KMS-11 (cell line): ENCODE measurements at regions not wholly inside any gene's neighbourhood (a gene's known extent, or its start where the extent isn't known, plus 50 kb on each side); places are given as distances from the start of the nearest gene placed in this dataset.
"Not testable (repeated sequence)": the region's sequence is repeated elsewhere in the genome, so short reads cannot be mapped to it uniquely, and the experiment has no call there.

Experiments
- H2AFZ ChIP-seq: fragments of 200-600 bp; sonication (generic); 2 replicates; pipeline ENCODE4 v1.6.1; 2016; ENCODE audit warnings: antibody characterized with exemption, mixed run types, low read depth
- H3K27ac ChIP-seq: fragments of 200-600 bp; sonication (generic); 2 replicates; pipeline ENCODE4 v1.6.1; 2016; ENCODE audit warnings: mild to moderate bottlenecking, mixed run types
- H3K27me3 ChIP-seq: fragments of 200-600 bp; sonication (generic); 2 replicates; pipeline ENCODE4 v1.6.1; 2017; ENCODE audit warnings: mild to moderate bottlenecking, low read depth, mixed run types, moderate library complexity; ENCODE audit not compliant: insufficient read depth
- H3K36me3 ChIP-seq: fragments of 200-600 bp; sonication (generic); 2 replicates; pipeline ENCODE4 v1.6.1; 2017; ENCODE audit warnings: mild to moderate bottlenecking, mixed run types; ENCODE audit not compliant: insufficient read depth
- H3K4me1 ChIP-seq: fragments of 200-600 bp; sonication (generic); 2 replicates; pipeline ENCODE4 v1.6.1; 2016; ENCODE audit warnings: mild to moderate bottlenecking, low read depth, mixed run types; ENCODE audit not compliant: poor library complexity, severe bottlenecking
- H3K4me2 ChIP-seq: fragments of 200-600 bp; sonication (generic); 2 replicates; pipeline ENCODE4 v1.7.0; 2016; ENCODE audit warnings: mild to moderate bottlenecking, mixed run types
- H3K4me3 ChIP-seq: fragments of 200-600 bp; sonication (generic); IDR thresholded peaks from 2 replicates; pipeline ENCODE4 v1.6.1; 2017; ENCODE audit warnings: low read depth, low read length, mixed read lengths; ENCODE audit not compliant: insufficient read depth
- H3K79me2 ChIP-seq: fragments of 200-600 bp; sonication (generic); 2 replicates; pipeline ENCODE4 v1.6.1; 2016; ENCODE audit warnings: low read depth, mixed run types; ENCODE audit not compliant: insufficient read depth
- H3K9ac ChIP-seq: fragments of 200-600 bp; sonication (generic); 2 replicates; pipeline ENCODE4 v1.6.1; 2016; ENCODE audit warnings: mild to moderate bottlenecking, mixed run types
- H4K20me1 ChIP-seq: fragments of 200-600 bp; sonication (generic); 2 replicates; pipeline ENCODE4 v1.6.1; 2016; ENCODE audit warnings: mild to moderate bottlenecking, mixed run types; ENCODE audit not compliant: insufficient read depth
- CTCF ChIP-seq: fragments of 200-600 bp; sonication (generic); conservative IDR thresholded peaks from 2 replicates; pipeline ENCODE4 v1.6.1; 2017; ENCODE audit warnings: low read depth, mild to moderate bottlenecking, antibody characterized with exemption, low read length, moderate library complexity, mixed read lengths

DNA sequence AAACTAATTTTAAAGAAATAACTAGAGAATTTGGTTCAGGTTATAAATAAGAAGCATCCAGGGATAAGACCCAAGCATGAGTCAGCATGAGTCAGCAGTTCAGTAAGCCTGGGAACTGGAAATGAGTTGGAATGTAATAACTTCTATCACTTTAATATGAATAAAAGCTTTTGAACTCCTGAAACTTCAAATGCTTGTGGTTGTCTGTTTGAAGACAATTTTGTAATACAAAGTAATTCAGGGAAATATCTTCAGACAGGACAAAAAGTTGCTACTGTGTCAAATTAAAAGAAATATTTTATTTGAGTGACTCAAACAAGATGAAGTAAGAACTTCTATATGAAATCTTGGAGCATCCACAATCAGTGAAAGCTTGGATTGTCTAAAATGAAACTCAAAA lies 331.2 kb upstream of the DAB2 start:
- no peaks in the 10 kb centered on the region for H4K20me1 ChIP-seq

GRCh38 chr5:39755452-39755851 lies 330.7 kb upstream of the DAB2 start:
- no peaks in the 10 kb centered on the region for H4K20me1 ChIP-seq
- H3K9ac ChIP-seq: no peak overlapping the region
- H3K36me3 ChIP-seq: no peaks in the 10 kb centered on the region
- H3K27me3 ChIP-seq: no peaks in the 10 kb centered on the region
- H3K4me1 ChIP-seq: no peaks in the 10 kb centered on the region
- no peak overlapping the region for H3K4me3 ChIP-seq
- H2AFZ ChIP-seq: no peak overlapping the region
- no peaks in the 10 kb centered on the region for H3K79me2 ChIP-seq
- H3K4me2 ChIP-seq: no peak overlapping the region
- TF ChIP-seq CTCF: no peak
- no peak overlapping the region for H3K27ac ChIP-seq

More for the DNA sequence above, 331.2 kb upstream of the DAB2 start:
- no peaks in the 10 kb centered on the region for H3K36me3 ChIP-seq
- no peak for TF ChIP-seq CTCF
- H3K27ac ChIP-seq: no peak overlapping the region
- no peaks in the 10 kb centered on the region for H3K27me3 ChIP-seq
- H2AFZ ChIP-seq: no peak overlapping the region
- no peaks in the 10 kb centered on the region for H3K79me2 ChIP-seq
- no peak overlapping the region for H3K4me3 ChIP-seq
- H3K9ac ChIP-seq: no peak overlapping the region
- no peaks in the 10 kb centered on the region for H3K4me1 ChIP-seq
- no peak overlapping the region for H3K4me2 ChIP-seq

- H3K27me3 ChIP-seq, H3K4me1 ChIP-seq, H3K36me3 ChIP-seq, H3K79me2 ChIP-seq, H2AFZ ChIP-seq, H3K4me2 ChIP-seq, H3K27ac ChIP-seq, H3K9ac ChIP-seq, H4K20me1 ChIP-seq, H3K4me3 ChIP-seq: not testable (repeated sequence)
Measured at GRCh38 chr5:39753747-39754146, 329.0 kb upstream of the DAB2 start.

DNA sequence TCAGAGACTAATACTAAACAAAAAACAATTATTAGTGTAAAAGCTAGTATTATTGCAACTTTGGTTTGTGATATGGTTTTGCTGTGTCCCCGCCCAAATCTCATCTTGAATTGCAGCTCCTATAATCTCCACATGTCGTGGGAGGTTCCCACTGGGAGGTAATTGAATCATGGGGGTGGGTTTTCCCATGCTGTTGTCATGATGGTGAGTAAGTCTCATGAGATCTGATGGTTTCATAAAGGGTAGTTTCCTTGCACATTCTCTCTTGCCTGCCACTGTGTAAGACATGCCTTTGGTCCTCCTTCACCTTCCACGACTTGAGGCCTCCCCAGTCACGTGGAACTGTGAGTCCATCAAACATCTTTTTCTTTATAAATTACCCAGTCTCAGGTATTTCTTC lies 325.9 kb upstream of the DAB2 start:
- H3K36me3 ChIP-seq: no peaks in the 10 kb centered on the region
- no peaks in the 10 kb centered on the region for H3K27me3 ChIP-seq
- no peaks in the 10 kb centered on the region for H3K79me2 ChIP-seq
- no peaks in the 10 kb centered on the region for H3K4me1 ChIP-seq
- TF ChIP-seq CTCF: no peak
- no peak overlapping the region for H2AFZ ChIP-seq
- no peaks in the 10 kb centered on the region for H4K20me1 ChIP-seq
- no peak overlapping the region for H3K4me3 ChIP-seq
- H3K4me2 ChIP-seq: no peak overlapping the region
- no peak overlapping the region for H3K9ac ChIP-seq
- no peak overlapping the region for H3K27ac ChIP-seq

DNA sequence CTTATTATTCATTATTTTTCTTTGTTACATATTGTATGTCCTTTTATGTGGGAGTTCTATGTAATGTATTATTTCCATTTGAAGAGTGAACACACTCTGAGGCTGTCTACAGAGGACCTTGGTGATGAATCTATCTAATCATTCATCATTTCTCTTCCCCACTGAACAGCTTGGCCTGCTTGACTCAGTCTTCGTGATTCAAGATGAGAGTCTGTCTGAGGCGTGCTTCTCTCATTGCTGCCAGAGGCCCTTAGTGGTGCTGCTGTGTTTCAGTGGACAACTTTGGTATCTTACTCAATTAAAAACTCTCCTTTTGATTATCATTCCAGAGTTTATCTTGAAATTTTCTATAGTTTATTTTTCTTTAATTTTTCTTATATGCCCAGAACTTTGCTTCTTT lies 318.1 kb upstream of the DAB2 start:
- H3K79me2 ChIP-seq: no peaks in the 10 kb centered on the region

More for the DNA sequence above, 318.1 kb upstream of the DAB2 start:
- no peak overlapping the region for H2AFZ ChIP-seq
- H3K4me3 ChIP-seq: no peak overlapping the region
- no peaks in the 10 kb centered on the region for H3K4me1 ChIP-seq
- H3K9ac ChIP-seq: no peak overlapping the region
- no peaks in the 10 kb centered on the region for H3K27me3 ChIP-seq
- no peaks in the 10 kb centered on the region for H3K36me3 ChIP-seq
- TF ChIP-seq CTCF: no peak
- no peak overlapping the region for H3K27ac ChIP-seq
- H4K20me1 ChIP-seq: no peaks in the 10 kb centered on the region
- no peak overlapping the region for H3K4me2 ChIP-seq
